Esophagus muscularis mucosa (tissue), 4 donors: ENCODE measurements at regions not wholly inside any gene's neighbourhood (a gene's known extent, or its start where the extent isn't known, plus 50 kb on each side); places are given as distances from the start of the nearest gene placed in this dataset.
A peak's percentile ranks its signal among the peaks of the same experiment; 100 is the strongest.

Source experiments
- DNase-seq: peaks from one replicate; pipeline ENCODE4 v3.0.0-alpha.2; 2017; ENCODE audit errors: extremely low spot score
- H3K27ac ChIP-seq, 4 donors: fragments of 200-600 bp; sonication (generic); replicated peaks in 1 of 4; 1 replicate in 3 of 4; 2 replicates in 1 of 4; pipeline ENCODE4 v1.5.1; 2016 to 2019; ENCODE audit warnings: mild to moderate bottlenecking in 1 of 4
- H3K27me3 ChIP-seq, 4 donors: fragments of 200-600 bp; sonication (generic); one replicate each; pipeline versions ENCODE4 v1.5.1 to v1.6.0; 2016 to 2019
- H3K36me3 ChIP-seq, 4 donors: fragments of 200-600 bp; sonication (generic); one replicate each; pipeline ENCODE4 v1.5.1; 2016 to 2019
- H3K4me1 ChIP-seq, 4 donors: fragments of 200-600 bp; sonication (generic); one replicate each; pipeline ENCODE4 v1.5.1; 2016 to 2019
- H3K4me3 ChIP-seq, 4 donors: fragments of 200-600 bp; sonication (generic); 1 replicate in 2 of 4; 2 replicates in 2 of 4; pipeline ENCODE4 v1.5.1; 2016 to 2019; ENCODE audit warnings: mild to moderate bottlenecking in 4 of 4, moderate library complexity in 1 of 4
- H3K9me3 ChIP-seq, 4 donors: fragments of 200-600 bp; sonication (generic); 1 replicate in 3 of 4; 2 replicates in 1 of 4; pipeline ENCODE4 v1.5.1; 2016 to 2019
- CTCF ChIP-seq, 3 experiments: fragments of 200-600 bp in 2 of 3; fragments of 450-650 bp in 1 of 3; sonication (generic) in 2 of 3; IDR thresholded peaks; one replicate each; pipeline ENCODE4 v1.5.1; 2017 to 2019; ENCODE audit warnings: antibody characterized with exemption in 3 of 3, mild to moderate bottlenecking in 2 of 3, moderate library complexity in 1 of 3
- EP300 ChIP-seq: sonication (generic); formaldehyde crosslinking; IDR thresholded peaks from one replicate; pipeline ENCODE4 v1.6.1; 2017; ENCODE audit warnings: antibody characterized with exemption
- POLR2A ChIP-seq: fragments of 450-650 bp; IDR thresholded peaks from one replicate; pipeline ENCODE4 v1.6.1; 2017; ENCODE audit warnings: antibody characterized with exemption, moderate library complexity, mild to moderate bottlenecking, low read depth
- POLR2AphosphoS5 ChIP-seq, 2 donors: sonication (generic); formaldehyde crosslinking; IDR thresholded peaks; one replicate each; pipeline ENCODE4 v1.6.1; 2017; ENCODE audit warnings: antibody characterized with exemption in 2 of 2
- WGBS: methylation state at CpG from one replicate; pipeline ENCODE4 v1.1.5; 2018; 5-methylcytosine and 5-hydroxymethylcytosine counted together
- intact Hi-C: fragments of 100-400 bp; cut with DNase I; formaldehyde crosslinking; loops from one replicate; pipeline ENCODE4 v1.15.1; 2023

GRCh38 chr12:34601689-34602088 lies 579.4 kb downstream of the ALG10 start:
- no peak for TF ChIP-seq EP300
- no peak for TF ChIP-seq CTCF (IDR thresholded peaks at IDR 0.05)
- no peak for TF ChIP-seq POLR2AphosphoS5 (IDR thresholded peaks at IDR 0.05)
- TF ChIP-seq POLR2A: no peak
- peaks cover 0 to 100% (median 75%) of the 10 kb centered on the region in 4 donors for H3K9me3 ChIP-seq
- 61% methylated on average over 11 of the region's 11 CpGs for WGBS
- intact Hi-C loops: no loop called here
- no peak for DNase-seq
- H3K4me1 ChIP-seq: no peaks in the 10 kb centered on the region
- no peaks in the 10 kb centered on the region for H3K36me3 ChIP-seq
- H3K27me3 ChIP-seq: peaks cover 0 to 21% (median 0%) of the 10 kb centered on the region in 4 donors
- H3K27ac ChIP-seq: no peak overlapping the region
- H3K4me3 ChIP-seq: no peak overlapping the region

- Histone ChIP-seq H3K27me3 (peaks cover 0 to 21% (median 0%) of the 10 kb centered on the region in 4 donors), H3K4me3 (no peak overlapping the region), H3K27ac (no peak overlapping the region), H3K36me3 (no peaks in the 10 kb centered on the region), H3K9me3 (peaks cover 0 to 100% (median 79%) of the 10 kb centered on the region in 4 donors), H3K4me1 (no peaks in the 10 kb centered on the region)
- TF ChIP-seq CTCF (IDR thresholded peaks at IDR 0.05): no peak
- no peak for TF ChIP-seq EP300
- TF ChIP-seq POLR2A: no peak
- TF ChIP-seq POLR2AphosphoS5 (IDR thresholded peaks at IDR 0.05): no peak
- 69% methylated on average over 22 of the region's 22 CpGs for WGBS
- intact Hi-C loops: no loop called here
- DNase-seq: peak; percentile 64
These were observed 580.1 kb downstream of the ALG10 start for GRCh38 chr12:34602213-34602940.

DNA sequence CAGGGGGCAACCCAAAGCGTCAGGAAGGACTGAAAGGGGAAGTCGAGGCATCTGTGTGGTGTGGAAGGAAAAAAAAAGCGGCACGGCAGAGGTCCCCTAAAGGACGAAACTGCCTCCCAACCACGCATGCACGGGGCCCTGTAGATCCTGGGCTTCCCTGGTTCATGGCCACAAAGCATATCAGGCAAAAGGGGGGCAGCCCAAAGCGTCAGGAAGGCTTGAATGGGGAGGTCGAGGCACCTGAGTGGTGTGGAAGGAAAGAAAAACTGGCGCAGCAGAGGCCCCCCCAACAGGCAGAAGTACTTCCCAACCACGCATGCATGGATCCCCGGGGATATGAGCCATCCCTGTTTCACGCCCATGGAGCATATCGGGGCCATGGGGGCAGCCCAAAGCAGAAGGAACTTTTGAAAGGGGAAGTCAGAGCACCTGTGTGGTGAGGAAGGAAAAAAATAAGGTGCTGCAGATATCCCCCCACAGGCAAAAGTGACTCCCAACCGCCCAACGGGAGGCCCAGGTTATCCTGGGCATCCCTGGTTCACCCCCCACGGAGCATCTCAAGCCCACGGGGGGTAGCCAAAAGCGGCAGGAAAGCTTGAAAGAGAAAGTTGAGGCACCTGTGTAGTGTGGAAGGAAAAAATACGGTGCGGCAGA lies 581.2 kb downstream of the ALG10 start:
- no peaks in the 10 kb centered on the region for H3K36me3 ChIP-seq
- 66% methylated on average over 21 of the region's 21 CpGs for WGBS
- H3K9me3 ChIP-seq: peaks cover 0 to 96% (median 77%) of the 10 kb centered on the region in 4 donors
- DNase-seq: peak; percentile 68
- H3K27me3 ChIP-seq: peaks cover 0 to 15% (median 0%) of the 10 kb centered on the region in 4 donors
- no peaks in the 10 kb centered on the region for H3K4me1 ChIP-seq
- no peak overlapping the region for H3K4me3 ChIP-seq
- no peak overlapping the region for H3K27ac ChIP-seq
- TF ChIP-seq POLR2A (no peak), POLR2AphosphoS5 (IDR thresholded peaks at IDR 0.05) (no peak), CTCF (IDR thresholded peaks at IDR 0.05) (no peak), EP300 (no peak)
- intact Hi-C loops: no loop called here

- intact Hi-C loops: no loop called here
- Histone ChIP-seq H3K27me3 (peaks cover 0 to 8% (median 0%) of the 10 kb centered on the region in 4 donors), H3K36me3 (no peaks in the 10 kb centered on the region), H3K4me3 (no peak overlapping the region), H3K27ac (no peak overlapping the region), H3K9me3 (peaks cover 0 to 88% (median 70%) of the 10 kb centered on the region in 4 donors), H3K4me1 (no peaks in the 10 kb centered on the region)
- TF ChIP-seq POLR2AphosphoS5 (IDR thresholded peaks at IDR 0.05) (no peak), POLR2A (no peak), EP300 (no peak), CTCF (IDR thresholded peaks at IDR 0.05) (no peak)
- no peak for DNase-seq
- WGBS: 53% methylated on average over 7 of the region's 7 CpGs
These were observed 581.9 kb downstream of the ALG10 start for GRCh38 chr12:34604227-34604626.
